ENCODE measurements at regions not wholly inside any gene's neighbourhood (a gene's known extent, or its start where the extent isn't known, plus 50 kb on each side); places are given as distances from the start of the nearest gene placed in this dataset.
A peak's percentile ranks its signal among the peaks of the same experiment; 100 is the strongest.

DNA sequence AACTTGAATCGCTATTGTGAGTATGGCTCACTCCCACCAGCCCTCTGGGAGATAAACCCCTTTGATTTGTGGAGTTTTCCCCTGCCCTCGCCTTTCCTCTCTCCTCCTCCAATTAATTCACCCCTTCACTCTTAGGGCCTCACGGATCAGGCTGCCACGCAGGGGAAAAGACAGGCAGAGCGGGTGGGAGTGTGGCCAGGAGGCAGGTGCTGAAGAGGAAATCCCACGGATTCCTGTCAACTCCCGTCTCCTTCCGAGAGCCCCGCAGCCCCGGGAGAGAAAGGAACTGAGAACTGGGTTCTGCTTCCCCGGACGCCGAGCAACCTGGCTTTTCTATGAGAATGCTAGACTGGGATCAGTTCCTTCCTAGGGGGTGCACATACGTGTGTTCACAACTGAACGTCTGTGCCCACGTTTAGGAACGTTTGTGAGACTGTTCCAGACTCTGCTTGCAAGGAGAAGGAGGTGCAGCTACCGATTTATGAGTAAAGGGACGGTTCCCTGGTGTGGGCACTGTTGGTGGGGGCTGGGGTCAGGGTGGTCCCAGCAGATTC, 314.5 kb upstream of the TLE4 start:
- no peaks in the 10 kb centered on the region for H3K9me3 ChIP-seq (ENCODE audit: control insufficient read depth, insufficient read depth, low read depth, low read length)
- no peak overlapping the region for H3K27ac ChIP-seq (ENCODE audit: insufficient read depth, low read length)
- H3K36me3 ChIP-seq (ENCODE audit: control insufficient read depth, insufficient read depth, low read length) = no peaks in the 10 kb centered on the region
- no peaks in the 10 kb centered on the region for H3K79me2 ChIP-seq (ENCODE audit: control insufficient read depth, insufficient read depth, low read length)
- peaks cover 5% of the 10 kb centered on the region for H3K27me3 ChIP-seq (ENCODE audit: control insufficient read depth, insufficient read depth, low read length)
- H4K20me1 ChIP-seq (ENCODE audit: control insufficient read depth, extremely low read depth, insufficient read depth, low read length) = no peaks in the 10 kb centered on the region
- no peak overlapping the region for H3K9ac ChIP-seq (ENCODE audit: insufficient read depth, low read length)
- DNase-seq (ENCODE audit: low read depth in 2 of 2) = peak in 1 of 2 donors; percentile 62
- peak overlapping the region; percentile 8 for H3K4me2 ChIP-seq (ENCODE audit: extremely low read depth, insufficient read depth, low read length)
- no peak for TF ChIP-seq EZH2 (IDR thresholded peaks at IDR 0.05; ENCODE audit: low read length, missing control alignments)
- TF ChIP-seq, protein P1, sequence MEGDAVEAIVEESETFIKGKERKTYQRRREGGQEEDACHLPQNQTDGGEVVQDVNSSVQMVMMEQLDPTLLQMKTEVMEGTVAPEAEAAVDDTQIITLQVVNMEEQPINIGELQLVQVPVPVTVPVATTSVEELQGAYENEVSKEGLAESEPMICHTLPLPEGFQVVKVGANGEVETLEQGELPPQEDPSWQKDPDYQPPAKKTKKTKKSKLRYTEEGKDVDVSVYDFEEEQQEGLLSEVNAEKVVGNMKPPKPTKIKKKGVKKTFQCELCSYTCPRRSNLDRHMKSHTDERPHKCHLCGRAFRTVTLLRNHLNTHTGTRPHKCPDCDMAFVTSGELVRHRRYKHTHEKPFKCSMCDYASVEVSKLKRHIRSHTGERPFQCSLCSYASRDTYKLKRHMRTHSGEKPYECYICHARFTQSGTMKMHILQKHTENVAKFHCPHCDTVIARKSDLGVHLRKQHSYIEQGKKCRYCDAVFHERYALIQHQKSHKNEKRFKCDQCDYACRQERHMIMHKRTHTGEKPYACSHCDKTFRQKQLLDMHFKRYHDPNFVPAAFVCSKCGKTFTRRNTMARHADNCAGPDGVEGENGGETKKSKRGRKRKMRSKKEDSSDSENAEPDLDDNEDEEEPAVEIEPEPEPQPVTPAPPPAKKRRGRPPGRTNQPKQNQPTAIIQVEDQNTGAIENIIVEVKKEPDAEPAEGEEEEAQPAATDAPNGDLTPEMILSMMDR (conservative IDR thresholded peaks at IDR 0.05 in 1 of 2, IDR thresholded peaks at IDR 0.05 in 1 of 2; ENCODE audit: low read depth in 1 of 2, low read length in 2 of 2) = no peak
- H2AFZ ChIP-seq (ENCODE audit: low read length) = no peak overlapping the region
- H3K4me3 ChIP-seq (replicated peaks in 1 of 4; ENCODE audit: control extremely low read depth in 1 of 4, insufficient read depth in 1 of 4, low read depth in 3 of 4, low read length in 4 of 4) = peak overlapping the region in 1 of 4 experiments; percentile 26
- no peaks in the 10 kb centered on the region for H3K4me1 ChIP-seq (ENCODE audit: control insufficient read depth, extremely low read depth, insufficient read depth, low read length)

DNA sequence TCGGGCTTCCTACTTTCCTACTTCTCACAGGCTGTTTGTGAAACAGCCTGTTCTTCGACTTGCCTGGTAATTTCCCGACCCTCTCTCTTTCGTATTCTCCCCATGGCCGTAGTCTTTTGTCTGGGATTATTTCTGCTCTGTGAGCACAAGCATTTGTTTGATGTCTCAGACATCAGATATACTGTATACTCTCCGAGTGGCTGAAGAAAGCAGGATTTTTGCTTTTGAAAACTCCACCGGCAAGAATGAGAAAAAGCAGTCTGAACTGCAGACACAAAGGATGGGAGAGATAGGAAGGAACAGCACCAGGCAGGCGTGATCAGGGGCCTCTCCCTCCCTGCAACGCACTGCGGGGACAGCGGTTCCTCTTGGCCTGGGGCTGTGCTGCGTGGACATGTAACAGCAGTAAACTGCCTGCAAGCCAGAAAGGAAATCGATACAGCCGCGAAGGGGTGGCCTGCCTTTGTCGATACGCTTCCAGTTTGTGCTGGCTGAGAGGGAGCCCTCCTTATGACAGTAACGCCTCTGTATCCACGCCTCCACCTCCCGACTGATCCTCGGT, 313.9 kb upstream of the TLE4 start:
- Histone ChIP-seq H3K4me3 (replicated peaks in 1 of 4; ENCODE audit: control extremely low read depth in 1 of 4, insufficient read depth in 1 of 4, low read depth in 3 of 4, low read length in 4 of 4) (no peak overlapping the region), H3K79me2 (ENCODE audit: control insufficient read depth, insufficient read depth, low read length) (no peaks in the 10 kb centered on the region), H2AFZ (ENCODE audit: low read length) (no peak overlapping the region), H3K9me3 (ENCODE audit: control insufficient read depth, insufficient read depth, low read depth, low read length) (no peaks in the 10 kb centered on the region), H3K4me1 (ENCODE audit: control insufficient read depth, extremely low read depth, insufficient read depth, low read length) (no peaks in the 10 kb centered on the region), H4K20me1 (ENCODE audit: control insufficient read depth, extremely low read depth, insufficient read depth, low read length) (no peaks in the 10 kb centered on the region), H3K27me3 (ENCODE audit: control insufficient read depth, insufficient read depth, low read length) (peaks cover 5% of the 10 kb centered on the region), H3K9ac (ENCODE audit: insufficient read depth, low read length) (no peak overlapping the region), H3K27ac (ENCODE audit: insufficient read depth, low read length) (no peak overlapping the region), H3K4me2 (ENCODE audit: extremely low read depth, insufficient read depth, low read length) (no peak overlapping the region), H3K36me3 (ENCODE audit: control insufficient read depth, insufficient read depth, low read length) (no peaks in the 10 kb centered on the region)
- peak in 1 of 2 donors; percentile 27 for DNase-seq (ENCODE audit: low read depth in 2 of 2)
- no peak for TF ChIP-seq EZH2 (IDR thresholded peaks at IDR 0.05; ENCODE audit: low read length, missing control alignments)
- TF ChIP-seq, protein P1 (conservative IDR thresholded peaks at IDR 0.05 in 1 of 2, IDR thresholded peaks at IDR 0.05 in 1 of 2; ENCODE audit: low read depth in 1 of 2, low read length in 2 of 2) = no peak

DNA sequence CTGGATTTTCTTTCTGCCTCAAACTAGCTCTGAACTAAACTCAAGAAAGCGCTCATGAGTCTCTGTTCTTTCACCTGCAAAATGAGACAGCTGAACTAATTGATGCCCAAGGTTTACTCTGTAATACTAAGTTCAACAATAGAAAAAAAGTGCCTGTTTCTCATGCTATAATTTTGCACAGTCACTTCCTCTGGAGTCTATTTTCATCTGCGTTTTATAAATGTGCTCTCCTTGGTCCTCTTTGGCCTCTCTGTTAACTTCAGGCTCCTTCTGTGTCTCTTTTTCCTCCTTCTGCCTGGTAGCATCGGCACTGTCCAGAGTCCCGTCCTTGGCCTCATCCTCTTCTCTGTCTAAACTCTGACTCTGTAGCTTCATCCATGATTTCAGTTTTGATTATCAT, 311.9 kb upstream of the TLE4 start:
- no peaks in the 10 kb centered on the region for H3K4me1 ChIP-seq (ENCODE audit: control insufficient read depth, extremely low read depth, insufficient read depth, low read length)
- H3K9me3 ChIP-seq (ENCODE audit: control insufficient read depth, insufficient read depth, low read depth, low read length) = no peaks in the 10 kb centered on the region
- TF ChIP-seq, protein P1 (conservative IDR thresholded peaks at IDR 0.05 in 1 of 2, IDR thresholded peaks at IDR 0.05 in 1 of 2; ENCODE audit: low read depth in 1 of 2, low read length in 2 of 2) = no peak
- no peak for TF ChIP-seq EZH2 (IDR thresholded peaks at IDR 0.05; ENCODE audit: low read length, missing control alignments)
- H4K20me1 ChIP-seq (ENCODE audit: control insufficient read depth, extremely low read depth, insufficient read depth, low read length) = no peaks in the 10 kb centered on the region
- H3K36me3 ChIP-seq (ENCODE audit: control insufficient read depth, insufficient read depth, low read length) = no peaks in the 10 kb centered on the region
- H3K4me2 ChIP-seq (ENCODE audit: extremely low read depth, insufficient read depth, low read length) = no peak overlapping the region
- no peak overlapping the region for H2AFZ ChIP-seq (ENCODE audit: low read length)
- no peak overlapping the region for H3K27ac ChIP-seq (ENCODE audit: insufficient read depth, low read length)
- H3K9ac ChIP-seq (ENCODE audit: insufficient read depth, low read length) = no peak overlapping the region
- H3K79me2 ChIP-seq (ENCODE audit: control insufficient read depth, insufficient read depth, low read length) = no peaks in the 10 kb centered on the region
- peaks cover 5% of the 10 kb centered on the region for H3K27me3 ChIP-seq (ENCODE audit: control insufficient read depth, insufficient read depth, low read length)
- H3K4me3 ChIP-seq (replicated peaks in 1 of 4; ENCODE audit: control extremely low read depth in 1 of 4, insufficient read depth in 1 of 4, low read depth in 3 of 4, low read length in 4 of 4) = no peak overlapping the region
- no peak for DNase-seq (ENCODE audit: low read depth in 2 of 2)
